H1 (cell line): ENCODE measurements at regions not wholly inside any gene's neighbourhood (a gene's known extent, or its start where the extent isn't known, plus 50 kb on each side); places are given as distances from the start of the nearest gene placed in this dataset.
A peak's percentile ranks its signal among the peaks of the same experiment; 100 is the strongest.

Source experiments
- CTCF ChIA-PET: fragments of 300-600 bp; sonication (Branson Sonifier 250); formaldehyde crosslinking; loops from one replicate; lab custom pipeline; 2021; ENCODE audit not compliant: partially characterized antibody; lab: Charles Lee
- POLR2A ChIA-PET: fragments of 300-600 bp; sonication (Branson Sonifier 250); formaldehyde crosslinking; loops from one replicate; lab custom pipeline; 2021; ENCODE audit warnings: inconsistent platforms; ENCODE audit not compliant: partially characterized antibody; lab: Charles Lee
- DNase-seq, 2 experiments: peaks; one replicate each; pipeline versions ENCODE4 v3.0.0 to v3.0.0-alpha.2; 2010 to 2022; ENCODE audit warnings: low spot score in 2 of 2, low read depth in 1 of 2, mixed read lengths in 1 of 2
- FAIRE-seq: peaks from 2 replicates; lab custom pipeline; 2011; peaks lifted over from hg19 to GRCh38; lab: Jason Lieb, UNC
- H2AFZ ChIP-seq: 2 replicates; pipeline ENCODE4 v1.8.1; 2012; ENCODE audit warnings: low read length, inconsistent platforms
- H2AK5ac ChIP-seq: 2 replicates; pipeline ENCODE4 v1.6.1; 2013; ENCODE audit warnings: low read depth, low read length
- H2BK120ac ChIP-seq: replicated peaks from 2 replicates; pipeline ENCODE3; 2013; ENCODE audit warnings: low read depth, low read length, inconsistent platforms
- H2BK12ac ChIP-seq: 2 replicates; pipeline ENCODE4 v1.6.1; 2013; ENCODE audit warnings: low read depth, low read length
- H2BK15ac ChIP-seq: 2 replicates; pipeline ENCODE4 v1.6.1; 2013; ENCODE audit warnings: low read length
- H2BK20ac ChIP-seq: 2 replicates; pipeline ENCODE4 v1.6.1; 2013; ENCODE audit warnings: low read length
- H2BK5ac ChIP-seq: 2 replicates; pipeline ENCODE4 v1.6.1; 2013; ENCODE audit warnings: low read depth, low read length
- H3K14ac ChIP-seq: 2 replicates; pipeline ENCODE4 v1.6.1; 2013; ENCODE audit warnings: inconsistent platforms; ENCODE audit not compliant: insufficient read length
- H3K18ac ChIP-seq: 2 replicates; pipeline ENCODE4 v1.6.1; 2013; ENCODE audit warnings: low read length; ENCODE audit errors: extremely low read depth
- H3K23ac ChIP-seq: 2 replicates; pipeline ENCODE4 v1.6.1; 2013; ENCODE audit warnings: inconsistent platforms; ENCODE audit not compliant: insufficient read length
- H3K23me2 ChIP-seq: 2 replicates; pipeline ENCODE4 v1.6.1; 2013; ENCODE audit warnings: low read depth, low read length
- H3K27ac ChIP-seq: 2 replicates; pipeline ENCODE4 v1.6.1; 2011; ENCODE audit warnings: low read depth, low read length, inconsistent platforms
- H3K27me3 ChIP-seq, 4 experiments: replicated peaks in 1 of 4; 1 replicate in 1 of 4; 2 replicates in 3 of 4; pipeline versions ENCODE4 v1.6.1 to v1.8.1; 2011 to 2013; ENCODE audit warnings: low read length in 3 of 4, mild to moderate bottlenecking in 3 of 4, inconsistent platforms in 2 of 4, mixed read lengths in 2 of 4, moderate library complexity in 1 of 4; ENCODE audit not compliant: control insufficient read depth in 3 of 4, insufficient read depth in 3 of 4; ENCODE audit errors: extremely low read depth in 1 of 4
- H3K36me3 ChIP-seq, 4 experiments: 2 replicates each; pipeline versions ENCODE4 v1.6.1 to v1.8.1; 2011 to 2013; ENCODE audit warnings: mild to moderate bottlenecking in 4 of 4, low read length in 3 of 4, moderate library complexity in 2 of 4, control low read depth in 1 of 4, inconsistent platforms in 1 of 4; ENCODE audit not compliant: insufficient read depth in 4 of 4, control insufficient read depth in 2 of 4
- H3K4ac ChIP-seq: replicated peaks from 2 replicates; pipeline ENCODE3; 2013; ENCODE audit warnings: low read length, low read depth, mixed read lengths, inconsistent platforms; ENCODE audit not compliant: insufficient read length
- H3K4me1 ChIP-seq, 4 experiments: replicated peaks in 1 of 4; 1 replicate in 1 of 4; 2 replicates in 3 of 4; pipeline versions ENCODE4 v1.6.1 to v1.8.1; 2011 to 2013; ENCODE audit warnings: low read length in 3 of 4, inconsistent platforms in 2 of 4, mixed read lengths in 1 of 4; ENCODE audit not compliant: insufficient read depth in 4 of 4, control insufficient read depth in 3 of 4
- H3K4me2 ChIP-seq, 2 experiments: 2 replicates each; pipeline versions ENCODE4 v1.6.1 to v1.8.1; 2011 to 2013; ENCODE audit warnings: low read depth in 2 of 2, low read length in 2 of 2, control low read depth in 1 of 2, inconsistent platforms in 1 of 2, mild to moderate bottlenecking in 1 of 2; ENCODE audit not compliant: insufficient read depth in 1 of 2
- H3K4me3 ChIP-seq, 4 experiments: fragments of 200-600, 300-600 bp in 1 of 4; sonication (generic), shearing (Covaris generic), sonication (Bioruptor Twin) in 1 of 4; 2 replicates each; pipeline versions ENCODE4 v1.5.1 to v1.8.1; 2011 to 2016; ENCODE audit warnings: low read length in 4 of 4, low read depth in 3 of 4, control low read depth in 2 of 4, inconsistent platforms in 2 of 4, mild to moderate bottlenecking in 2 of 4, mixed read lengths in 1 of 4, moderate library complexity in 1 of 4; ENCODE audit not compliant: insufficient read depth in 2 of 4; ENCODE audit errors: extremely low read depth in 1 of 4
- H3K56ac ChIP-seq: replicated peaks from 2 replicates; pipeline ENCODE3; 2013; ENCODE audit warnings: low read depth, mild to moderate bottlenecking, mixed read lengths, low read length, inconsistent platforms; ENCODE audit not compliant: insufficient read length
- H3K79me1 ChIP-seq: 2 replicates; pipeline ENCODE4 v1.6.1; 2013; ENCODE audit warnings: low read depth, low read length, control low read depth
- H3K79me2 ChIP-seq, 2 experiments: 2 replicates each; pipeline versions ENCODE4 v1.6.1 to v1.8.1; 2012 to 2013; ENCODE audit warnings: low read length in 2 of 2, mild to moderate bottlenecking in 2 of 2, inconsistent platforms in 1 of 2; ENCODE audit not compliant: insufficient read depth in 2 of 2, control insufficient read depth in 1 of 2
- H3K9ac ChIP-seq, 4 experiments: replicated peaks in 1 of 4; 1 replicate in 1 of 4; 2 replicates in 3 of 4; pipeline versions ENCODE4 v1.6.1 to v1.8.1; 2011 to 2013; ENCODE audit warnings: low read depth in 3 of 4, low read length in 3 of 4, control low read depth in 2 of 4, mild to moderate bottlenecking in 2 of 4, moderate library complexity in 2 of 4, inconsistent platforms in 1 of 4; ENCODE audit errors: extremely low read depth in 1 of 4
- H3K9me3 ChIP-seq, 2 experiments: 2 replicates each; pipeline versions ENCODE4 v1.6.1 to v1.8.1; 2012 to 2013; ENCODE audit warnings: mild to moderate bottlenecking in 2 of 2, moderate library complexity in 2 of 2, control low read depth in 1 of 2, inconsistent platforms in 1 of 2, low read depth in 1 of 2, low read length in 1 of 2, mixed read lengths in 1 of 2; ENCODE audit not compliant: insufficient read depth in 2 of 2
- H4K20me1 ChIP-seq, 2 experiments: replicated peaks in 1 of 2; 2 replicates each; pipeline versions ENCODE3 to v1.8.1; 2011 to 2013; ENCODE audit warnings: inconsistent platforms in 2 of 2, low read length in 2 of 2, mild to moderate bottlenecking in 1 of 2; ENCODE audit not compliant: insufficient read depth in 2 of 2, control insufficient read depth in 1 of 2
- H4K5ac ChIP-seq: 2 replicates; pipeline ENCODE4 v1.6.1; 2013; ENCODE audit warnings: low read length, low read depth, mixed read lengths, inconsistent platforms; ENCODE audit not compliant: insufficient read length
- H4K8ac ChIP-seq: 2 replicates; pipeline ENCODE4 v1.8.0; 2013; ENCODE audit warnings: mild to moderate bottlenecking, moderate library complexity, low read length, inconsistent platforms; ENCODE audit not compliant: insufficient read depth; ENCODE audit errors: extremely low read depth
- H4K91ac ChIP-seq: replicated peaks from 2 replicates; pipeline ENCODE3; 2013; ENCODE audit warnings: low read length, mixed read lengths, inconsistent platforms; ENCODE audit not compliant: insufficient read length
- CHD2 ChIP-seq: IDR thresholded peaks from 2 replicates; pipeline ENCODE4 v1.6.1; 2012; ENCODE audit warnings: low read length, improper control_type of control experiment
- JUN ChIP-seq: IDR thresholded peaks from 2 replicates; pipeline ENCODE4 v1.6.1; 2011; ENCODE audit warnings: low read depth, mild to moderate bottlenecking, improper control_type of control experiment, low read length
- NRF1 ChIP-seq: IDR thresholded peaks from 2 replicates; pipeline ENCODE4 v1.6.1; 2011; ENCODE audit warnings: mild to moderate bottlenecking, low read depth, low read length, improper control_type of control experiment
- RAD21 ChIP-seq, 2 experiments: IDR thresholded peaks in 1 of 2; conservative IDR thresholded peaks in 1 of 2; 2 replicates each; pipeline ENCODE4 v1.6.1; 2011; ENCODE audit warnings: low read depth in 2 of 2, low read length in 2 of 2, improper control_type of control experiment in 1 of 2, inconsistent platforms in 1 of 2, mild to moderate bottlenecking in 1 of 2, moderate library complexity in 1 of 2
- RBBP5 ChIP-seq: IDR thresholded peaks from 2 replicates; pipeline ENCODE4 v1.7.1; 2012; ENCODE audit warnings: low read depth, mild to moderate bottlenecking, inconsistent platforms, low read length, moderate library complexity, borderline replicate concordance
- SP4 ChIP-seq: IDR thresholded peaks from 2 replicates; pipeline ENCODE4 v1.6.1; 2012; ENCODE audit warnings: low read length, inconsistent platforms
- TBP ChIP-seq: IDR thresholded peaks from 2 replicates; pipeline ENCODE4 v1.6.1; 2011; ENCODE audit warnings: low read depth, low read length, improper control_type of control experiment
- TEAD4 ChIP-seq: IDR thresholded peaks from 2 replicates; pipeline ENCODE4 v1.6.1; 2012; ENCODE audit warnings: low read depth, low read length, inconsistent platforms, mixed read lengths
- WGBS, 2 experiments: shearing (Covaris generic) in 1 of 2; methylation state at CpG; one replicate each; pipeline versions ENCODE4 v1.1.6 to v1.1.7; 2013 to 2015; ENCODE audit warnings: low lambda C conversion rate in 2 of 2, mixed read lengths in 2 of 2, inconsistent platforms in 1 of 2, low coverage in 1 of 2, missing lambda C conversion rate in 1 of 2; ENCODE audit not compliant: insufficient replicate concordance in 2 of 2, insufficient coverage in 1 of 2, insufficient read length in 1 of 2; ENCODE audit errors: extremely low coverage in 1 of 2, missing lambda C conversion rate in 1 of 2; 5-methylcytosine and 5-hydroxymethylcytosine counted together

DNA sequence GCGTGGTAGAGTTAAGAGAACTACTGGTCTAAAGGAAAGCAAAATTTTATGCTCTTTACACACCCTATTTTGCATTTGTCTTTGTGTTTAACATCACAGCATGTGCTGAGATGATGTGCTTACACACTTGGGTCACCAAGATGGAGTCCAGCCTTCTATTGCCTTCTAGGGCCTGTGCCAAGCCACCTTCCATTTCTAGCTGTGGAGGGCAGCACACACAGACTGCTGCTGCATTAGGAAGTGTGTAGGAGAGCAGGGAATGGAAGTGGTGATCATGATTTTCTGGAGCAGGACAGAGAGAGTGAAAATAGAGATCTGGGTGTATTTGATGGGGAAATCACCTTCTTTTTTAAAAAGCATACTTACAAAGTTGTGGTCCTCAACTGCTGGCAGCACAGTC, 191.6 kb downstream of the SOX4 start:
- ChIA-PET CTCF (no interaction called here), POLR2A (interaction anchor here (0.8 kb wide), 1 partner anchor 9 kb away, joined by 5 read pairs; no protein-coding TSS in a partner anchor)
- no peak overlapping the region for H2BK5ac ChIP-seq
- H3K79me1 ChIP-seq: peaks cover 10% of the 10 kb centered on the region
- no peak overlapping the region for H3K56ac ChIP-seq
- no peak for FAIRE-seq
- 100% methylated on average over 1 of the region's 1 CpG; no CpG with 5 or more reads in 1 of the 2 experiments for WGBS, 2 experiments
- peaks cover 3 to 11% (median 7%) of the 10 kb centered on the region in 4 experiments; a peak in 2 of 8 replicates for H3K36me3 ChIP-seq
- peaks cover 3 to 11% (median 6%) of the 10 kb centered on the region in 4 experiments; a peak in 4 of 7 replicates for H3K4me1 ChIP-seq
- H4K91ac ChIP-seq: no peak overlapping the region
- H2AK5ac ChIP-seq: no peak overlapping the region
- no peak overlapping the region for H2BK12ac ChIP-seq
- H3K9ac ChIP-seq: no peak overlapping the region
- H3K14ac ChIP-seq: no peak overlapping the region
- no peak overlapping the region for H4K5ac ChIP-seq
- peaks cover 0 to 86% of the 10 kb centered on the region in 2 experiments; a peak in 3 of 4 replicates for H3K79me2 ChIP-seq
- no peak overlapping the region for H3K4ac ChIP-seq
- no peak overlapping the region for H4K8ac ChIP-seq
- no peak overlapping the region for H2BK120ac ChIP-seq
- H3K27me3 ChIP-seq: no peaks in the 10 kb centered on the region
- no peak overlapping the region for H3K4me3 ChIP-seq
- no peak overlapping the region for H2BK15ac ChIP-seq
- H3K4me2 ChIP-seq: no peak overlapping the region
- H4K20me1 ChIP-seq: no peaks in the 10 kb centered on the region
- no peak overlapping the region for H2BK20ac ChIP-seq
- DNase-seq: no peak
- no peak overlapping the region for H3K23ac ChIP-seq
- no peak overlapping the region for H3K27ac ChIP-seq
- no peak overlapping the region for H3K18ac ChIP-seq
- H3K23me2 ChIP-seq: no peaks in the 10 kb centered on the region
- TF ChIP-seq JUN (no peak), CHD2 (no peak), RAD21 (IDR thresholded peaks at IDR 0.05 in 1 of 2, conservative IDR thresholded peaks at IDR 0.05 in 1 of 2; ENCODE audit: low read depth in 2 of 2, low read length in 2 of 2) (peak in 1 of 2 experiments; percentile 11; a peak in 1 of 4 replicates), TEAD4 (no peak), SP4 (no peak), RBBP5 (no peak), NRF1 (no peak), TBP (no peak)
- H2AFZ ChIP-seq: no peak overlapping the region
- no peaks in the 10 kb centered on the region for H3K9me3 ChIP-seq
